DMS79 treated with DMSO at 0.1 percent for 48 hours (cell line): ENCODE measurements at regions not wholly inside any gene's neighbourhood (a gene's known extent, or its start where the extent isn't known, plus 50 kb on each side); places are given as distances from the start of the nearest gene placed in this dataset.

Experiments
- DNase-seq: peaks from one replicate; lab custom pipeline; 2025; lab: John Stamatoyannopoulos, UW

- DNase-seq, result no peak
Measured at GRCh38 chr12:75599061-75599460, 87.7 kb upstream of the KRR1 start.

- no peak for DNase-seq
Measured at GRCh38 chr12:75596406-75596805, 85.0 kb upstream of the KRR1 start.

GRCh38 chr12:75592638-75593335 is 81.4 kb upstream of the KRR1 start:
- no peak for DNase-seq

GRCh38 chr12:75592086-75592485 is 80.7 kb upstream of the KRR1 start:
- DNase-seq, result no peak

GRCh38 chr12:75591628-75592027 is 80.2 kb upstream of the KRR1 start:
- no peak for DNase-seq

- no peak for DNase-seq
Measured at GRCh38 chr12:75589801-75590200, 78.4 kb upstream of the KRR1 start.

GRCh38 chr12:75587340-75588106 is 76.1 kb upstream of the KRR1 start:
- DNase-seq, result no peak

- DNase-seq, result no peak
Measured at GRCh38 chr12:75585330-75585729, 73.9 kb upstream of the KRR1 start.

GRCh38 chr12:75583355-75583754 is 71.9 kb upstream of the KRR1 start:
- no peak for DNase-seq

GRCh38 chr12:75581515-75581914 is 70.1 kb upstream of the KRR1 start:
- DNase-seq, result no peak

GRCh38 chr12:75579552-75579951 is 68.1 kb upstream of the KRR1 start:
- no peak for DNase-seq

GRCh38 chr12:75578546-75578945 is 67.1 kb upstream of the KRR1 start:
- DNase-seq, result no peak

- no peak for DNase-seq
Measured at GRCh38 chr12:75577812-75578211, 66.4 kb upstream of the KRR1 start.

GRCh38 chr12:75571656-75572205 is 60.3 kb upstream of the KRR1 start:
- no peak for DNase-seq

- DNase-seq, result no peak
Measured at GRCh38 chr12:75571204-75571603, 59.8 kb upstream of the KRR1 start.

- DNase-seq, result no peak
Measured at GRCh38 chr12:75568801-75569200, 57.4 kb upstream of the KRR1 start.

GRCh38 chr12:75568393-75568792 is 57.0 kb upstream of the KRR1 start:
- DNase-seq, result peak; percentile 26

- DNase-seq, result no peak
Measured at GRCh38 chr12:75565795-75566194, 54.4 kb upstream of the KRR1 start.

- DNase-seq, result no peak
Measured at GRCh38 chr12:75564852-75565251, 53.4 kb upstream of the KRR1 start.

GRCh38 chr12:75564398-75564797 is 53.0 kb upstream of the KRR1 start:
- no peak for DNase-seq

- no peak for DNase-seq
Measured at GRCh38 chr12:75563351-75563750, 51.9 kb upstream of the KRR1 start.

GRCh38 chr12:75561921-75562320 is 50.5 kb upstream of the KRR1 start:
- DNase-seq, result no peak
